HCT116 (cell line): ENCODE measurements at regions not wholly inside any gene's neighbourhood (a gene's known extent, or its start where the extent isn't known, plus 50 kb on each side); places are given as distances from the start of the nearest gene placed in this dataset.
A peak's percentile ranks its signal among the peaks of the same experiment; 100 is the strongest.

Source experiments
- ATAC-seq: fragments of 200-7000 bp; cut with Tn5 transposase; 2 replicates; pipeline ENCODE4 v1.9.1; 2020; ENCODE audit warnings: mild to moderate bottlenecking, moderate library complexity
- BruUV-seq: library from RNA; stranded (reverse); fragments of 400-500 nt; replicated peaks from 2 replicates; lab custom pipeline; 2021; lab: Mats Ljungman, UMichigan
- CTCF ChIA-PET: fragments of 300-600 bp; sonication (Branson Sonifier 250); formaldehyde crosslinking; loops from one replicate; lab custom pipeline; 2021; ENCODE audit warnings: antibody characterized with exemption; lab: Charles Lee
- POLR2A ChIA-PET: fragments of 300-600, 350-600 bp; sonication (Branson Sonifier 250); formaldehyde crosslinking; loops from one replicate; lab custom pipeline; 2021; ENCODE audit warnings: antibody characterized with exemption; lab: Charles Lee
- RAD21 ChIA-PET, 2 experiments: fragments of 300-600 bp; sonication (Branson Sonifier 250); formaldehyde crosslinking; loops; one replicate each; lab custom pipeline; 2023; ENCODE audit warnings: low total read pairs in 2 of 2; ENCODE audit not compliant: uncharacterized antibody in 2 of 2, unreplicated experiment in 2 of 2, low non-redundant PET in 1 of 2; lab: Charles Lee
- DNase-seq: peaks from one replicate; pipeline ENCODE4 v3.0.0-alpha.2; 2010; ENCODE audit warnings: low read depth, low spot score
- H2AFZ ChIP-seq: fragments of 200-600 bp; shearing (Covaris generic), sonication (generic); 2 replicates; pipeline ENCODE4 v1.6.1; 2017; ENCODE audit warnings: low read depth, mixed run types, mixed read lengths, antibody characterized with exemption, low read length; ENCODE audit not compliant: poor library complexity, severe bottlenecking
- H3K27ac ChIP-seq: 2 replicates; pipeline ENCODE4 v1.5.1; 2012; ENCODE audit warnings: low read depth, low read length
- H3K27me3 ChIP-seq: fragments of 200-600 bp; sonication (generic); 2 replicates; pipeline ENCODE4 v1.6.1; 2016; ENCODE audit warnings: mixed run types, low read length, mixed read lengths; ENCODE audit not compliant: insufficient read depth
- H3K36me3 ChIP-seq, 2 experiments: fragments of 200-500 bp in 1 of 2; fragments of 200-600 bp in 1 of 2; sonication (Bioruptor generic) in 1 of 2; sonication (generic) in 1 of 2; 2 replicates each; pipeline versions ENCODE4 v1.5.1 to v1.6.1; 2014 to 2016; ENCODE audit warnings: low read length in 2 of 2, inconsistent platforms in 1 of 2, mixed read lengths in 1 of 2, mixed run types in 1 of 2; ENCODE audit not compliant: insufficient read depth in 2 of 2, control insufficient read depth in 1 of 2
- H3K4me1 ChIP-seq, 2 experiments: fragments of 200-600 bp in 1 of 2; sonication (generic) in 1 of 2; 2 replicates each; pipeline versions ENCODE4 v1.5.1 to v1.6.1; 2012 to 2017; ENCODE audit warnings: low read length in 2 of 2, inconsistent platforms in 1 of 2, mild to moderate bottlenecking in 1 of 2, mixed read lengths in 1 of 2, mixed run types in 1 of 2, moderate library complexity in 1 of 2; ENCODE audit not compliant: insufficient read depth in 2 of 2, control insufficient read depth in 1 of 2
- H3K4me2 ChIP-seq: fragments of 200-600 bp; sonication (generic); 2 replicates; pipeline ENCODE4 v1.6.1; 2017; ENCODE audit warnings: mixed run types, low read length, mixed read lengths
- H3K4me3 ChIP-seq, 2 experiments: fragments of 200-600 bp in 1 of 2; sonication (generic) in 1 of 2; replicated peaks in 1 of 2; 2 replicates each; pipeline ENCODE4 v1.5.1; 2011 to 2016; ENCODE audit warnings: low read length in 2 of 2, control low read depth in 1 of 2, low read depth in 1 of 2, mild to moderate bottlenecking in 1 of 2, mixed read lengths in 1 of 2, mixed run types in 1 of 2
- H3K79me2 ChIP-seq: fragments of 200-600 bp; sonication (generic); 2 replicates; pipeline ENCODE4 v1.6.1; 2017; ENCODE audit warnings: mild to moderate bottlenecking, mixed run types, low read length, moderate library complexity, mixed read lengths; ENCODE audit not compliant: insufficient read depth
- H3K9ac ChIP-seq: fragments of 200-600 bp; sonication (generic); 2 replicates; pipeline ENCODE4 v1.6.1; 2016; ENCODE audit warnings: low read length, mixed read lengths
- H3K9me2 ChIP-seq: fragments of 200-600 bp; sonication (generic), shearing (Covaris generic); 2 replicates; pipeline ENCODE4 v1.6.1; 2017; ENCODE audit warnings: mixed run types, mild to moderate bottlenecking, moderate library complexity; ENCODE audit not compliant: insufficient read depth
- H3K9me3 ChIP-seq, 2 experiments: fragments of 200-500 bp in 1 of 2; fragments of 200-600 bp in 1 of 2; sonication (Bioruptor generic) in 1 of 2; sonication (generic) in 1 of 2; 2 replicates each; pipeline ENCODE4 v1.6.1; 2014 to 2017; ENCODE audit warnings: low read length in 2 of 2, mixed read lengths in 2 of 2, inconsistent platforms in 1 of 2, low read depth in 1 of 2, mild to moderate bottlenecking in 1 of 2, mixed run types in 1 of 2, moderate library complexity in 1 of 2; ENCODE audit not compliant: control insufficient read depth in 1 of 2, insufficient read depth in 1 of 2
- H4K20me1 ChIP-seq: fragments of 200-600 bp; sonication (generic), shearing (Covaris generic); 2 replicates; pipeline ENCODE4 v1.6.1; 2017; ENCODE audit warnings: mixed run types, mild to moderate bottlenecking, moderate library complexity; ENCODE audit not compliant: insufficient read depth
- ATF3 ChIP-seq: IDR thresholded peaks from 2 replicates; pipeline ENCODE4 v1.6.1; 2012
- CTCF ChIP-seq, 3 experiments: fragments of 200-600 bp in 1 of 3; sonication (generic) in 1 of 3; IDR thresholded peaks in 2 of 3; conservative IDR thresholded peaks in 1 of 3; 2 replicates each; pipeline ENCODE4 v1.5.1; 2012 to 2017; ENCODE audit warnings: low read depth in 2 of 3, low read length in 2 of 3, antibody characterized with exemption in 1 of 3, borderline replicate concordance in 1 of 3, control low read depth in 1 of 3, mild to moderate bottlenecking in 1 of 3, mixed read lengths in 1 of 3, mixed run types in 1 of 3, moderate library complexity in 1 of 3; ENCODE audit not compliant: insufficient read depth in 1 of 3
- ELF1 ChIP-seq: IDR thresholded peaks from 2 replicates; pipeline ENCODE4 v1.6.1; 2012; ENCODE audit warnings: low read depth, borderline replicate concordance
- JUND ChIP-seq: IDR thresholded peaks from 2 replicates; pipeline ENCODE4 v1.6.1; 2012
- MAX ChIP-seq: IDR thresholded peaks from 2 replicates; pipeline ENCODE4 v1.6.1; 2012
- POLR2A ChIP-seq: IDR thresholded peaks from 2 replicates; pipeline ENCODE4 v1.7.0; 2011; ENCODE audit warnings: borderline replicate concordance; ENCODE audit not compliant: insufficient read depth, insufficient read length; ENCODE audit errors: extremely low read depth
- POLR2AphosphoS5 ChIP-seq: IDR thresholded peaks from 2 replicates; pipeline ENCODE4 v1.6.1; 2011; ENCODE audit warnings: mild to moderate bottlenecking, low read depth, low read length, moderate library complexity
- REST ChIP-seq: IDR thresholded peaks from 2 replicates; pipeline ENCODE4 v1.6.1; 2012; ENCODE audit warnings: low read depth
- SP1 ChIP-seq: IDR thresholded peaks from 2 replicates; pipeline ENCODE4 v1.6.1; 2012; ENCODE audit warnings: low read depth
- SRF ChIP-seq: IDR thresholded peaks from 2 replicates; pipeline ENCODE4 v1.6.1; 2012; ENCODE audit warnings: low read depth
- TCF7L2 ChIP-seq: IDR thresholded peaks from 2 replicates; pipeline ENCODE4 v1.7.0; 2011; ENCODE audit warnings: borderline replicate concordance, inconsistent platforms; ENCODE audit not compliant: insufficient read depth, insufficient read length; ENCODE audit errors: extremely low read depth
- YY1 ChIP-seq: IDR thresholded peaks from 2 replicates; pipeline ENCODE4 v1.6.1; 2011; ENCODE audit warnings: low read length, low read depth, moderate library complexity, mild to moderate bottlenecking; ENCODE audit not compliant: insufficient replicate concordance; ENCODE audit errors: extremely low read depth
- ZFX ChIP-seq: fragments of 450-650 bp; IDR thresholded peaks from 2 replicates; pipeline ENCODE4 v1.6.1; 2017
- ZNF274 ChIP-seq: fragments of 200-500 bp; sonication (Bioruptor generic); IDR thresholded peaks from 2 replicates; pipeline ENCODE4 v1.6.1; 2014; ENCODE audit warnings: mild to moderate bottlenecking, low read depth, low read length, inconsistent platforms
- intact Hi-C: fragments of 100-400 bp; cut with micrococcal nuclease; formaldehyde crosslinking; loops from 2 replicates; pipeline ENCODE4 v1.10.0; 2022

GRCh38 chr2:156817430-156817829 lies 381.3 kb downstream of the GPD2 start:
- H3K79me2 ChIP-seq, result no peaks in the 10 kb centered on the region
- H3K4me2 ChIP-seq, result no peak overlapping the region
- no peak overlapping the region for H3K9ac ChIP-seq
- no peak overlapping the region for H3K4me3 ChIP-seq
- H3K36me3 ChIP-seq, result no peaks in the 10 kb centered on the region
- no peaks in the 10 kb centered on the region for H3K9me3 ChIP-seq
- no TSS peak for BruUV-seq
- no peaks in the 10 kb centered on the region for H4K20me1 ChIP-seq
- ChIA-PET POLR2A (no interaction called here), CTCF (no interaction called here), RAD21 (interaction anchor here in 1 of 2 experiments (0.6 kb wide), 1 partner anchor 327 kb away, joined by 4 read pairs; no protein-coding TSS in a partner anchor)
- ATAC-seq, result no peak
- intact Hi-C loops, result no loop called here
- TF ChIP-seq ZNF274 (no peak), SP1 (no peak), ZFX (no peak), REST (no peak), SRF (no peak), ELF1 (no peak), TCF7L2 (no peak), POLR2AphosphoS5 (no peak), MAX (no peak), YY1 (no peak), CTCF (IDR thresholded peaks at IDR 0.05 in 2 of 3, conservative IDR thresholded peaks at IDR 0.05 in 1 of 3; ENCODE audit: borderline replicate concordance in 1 of 3, insufficient read depth in 1 of 3, low read depth in 2 of 3, low read length in 2 of 3) (no peak), ATF3 (no peak), JUND (no peak), POLR2A (no peak)
- no peak for DNase-seq
- H3K27me3 ChIP-seq, result no peaks in the 10 kb centered on the region
- 0 out of 2 replicates have a peak, but pooled peaks cover 2% of the 10 kb centered on the region for H3K9me2 ChIP-seq
- no peak overlapping the region for H3K27ac ChIP-seq
- peak overlapping the region; percentile 3 for H2AFZ ChIP-seq
- no peaks in the 10 kb centered on the region for H3K4me1 ChIP-seq
